CD1c-positive myeloid dendritic cell (primary cell): ENCODE measurements at regions not wholly inside any gene's neighbourhood (a gene's known extent, or its start where the extent isn't known, plus 50 kb on each side); places are given as distances from the start of the nearest gene placed in this dataset.

Experiments used
- DNase-seq: peaks from one replicate; pipeline ENCODE4 v3.0.0-alpha.2; 2016; ENCODE audit errors: extremely low spot score

GRCh38 chr2:128534688-128535392, 216.2 kb upstream of the HS6ST1 start:
- no peak for DNase-seq

- no peak for DNase-seq
Measured at GRCh38 chr2:128535953-128536352, 217.3 kb upstream of the HS6ST1 start.

GRCh38 chr2:128536925-128537620, 218.4 kb upstream of the HS6ST1 start:
- no peak for DNase-seq

- no peak for DNase-seq
Measured at GRCh38 chr2:128537646-128538045, 219.0 kb upstream of the HS6ST1 start.

- no peak for DNase-seq
Measured at GRCh38 chr2:128538396-128538795, 219.7 kb upstream of the HS6ST1 start.

- no peak for DNase-seq
Measured at GRCh38 chr2:128540670-128541069, 222.0 kb upstream of the HS6ST1 start.

GRCh38 chr2:128541448-128541847, 222.8 kb upstream of the HS6ST1 start:
- DNase-seq: no peak

GRCh38 chr2:128543036-128543435, 224.4 kb upstream of the HS6ST1 start:
- no peak for DNase-seq

- no peak for DNase-seq
Measured at GRCh38 chr2:128543646-128544045, 225.0 kb upstream of the HS6ST1 start.

GRCh38 chr2:128544321-128545037, 225.8 kb upstream of the HS6ST1 start:
- no peak for DNase-seq

GRCh38 chr2:128545085-128545484, 226.4 kb upstream of the HS6ST1 start:
- no peak for DNase-seq

GRCh38 chr2:128545829-128546228, 227.2 kb upstream of the HS6ST1 start:
- no peak for DNase-seq

GRCh38 chr2:128547667-128548066, 229.0 kb upstream of the HS6ST1 start:
- DNase-seq: no peak

GRCh38 chr2:128548461-128548891, 229.8 kb upstream of the HS6ST1 start:
- DNase-seq: no peak

GRCh38 chr2:128549094-128549493, 230.4 kb upstream of the HS6ST1 start:
- no peak for DNase-seq

GRCh38 chr2:128549646-128550260, 231.1 kb upstream of the HS6ST1 start:
- no peak for DNase-seq

- no peak for DNase-seq
Measured at GRCh38 chr2:128550389-128550788, 231.7 kb upstream of the HS6ST1 start.

GRCh38 chr2:128550801-128551416, 232.2 kb upstream of the HS6ST1 start:
- no peak for DNase-seq

- DNase-seq: no peak
Measured at GRCh38 chr2:128551435-128551834, 232.8 kb upstream of the HS6ST1 start.

GRCh38 chr2:128552141-128552805, 233.6 kb upstream of the HS6ST1 start:
- no peak for DNase-seq

GRCh38 chr2:128552806-128553551, 234.3 kb upstream of the HS6ST1 start:
- DNase-seq: no peak
